HG03066 (cell line): ENCODE measurements at regions not wholly inside any gene's neighbourhood (a gene's known extent, or its start where the extent isn't known, plus 50 kb on each side); places are given as distances from the start of the nearest gene placed in this dataset.
"Not testable (repeated sequence)": the region's sequence is repeated elsewhere in the genome, so short reads cannot be mapped to it uniquely, and the experiment has no call there.

Experiments used
- ATAC-seq: cut with Tn5 transposase; IDR thresholded peaks from one replicate; pipeline ENCODE4 v1.9.1; 2021; ENCODE audit warnings: low read depth; ENCODE audit not compliant: unreplicated experiment

GRCh38 chr12:124654666-124655047, 87.2 kb upstream of the NCOR2 start:
- no peak for ATAC-seq

DNA sequence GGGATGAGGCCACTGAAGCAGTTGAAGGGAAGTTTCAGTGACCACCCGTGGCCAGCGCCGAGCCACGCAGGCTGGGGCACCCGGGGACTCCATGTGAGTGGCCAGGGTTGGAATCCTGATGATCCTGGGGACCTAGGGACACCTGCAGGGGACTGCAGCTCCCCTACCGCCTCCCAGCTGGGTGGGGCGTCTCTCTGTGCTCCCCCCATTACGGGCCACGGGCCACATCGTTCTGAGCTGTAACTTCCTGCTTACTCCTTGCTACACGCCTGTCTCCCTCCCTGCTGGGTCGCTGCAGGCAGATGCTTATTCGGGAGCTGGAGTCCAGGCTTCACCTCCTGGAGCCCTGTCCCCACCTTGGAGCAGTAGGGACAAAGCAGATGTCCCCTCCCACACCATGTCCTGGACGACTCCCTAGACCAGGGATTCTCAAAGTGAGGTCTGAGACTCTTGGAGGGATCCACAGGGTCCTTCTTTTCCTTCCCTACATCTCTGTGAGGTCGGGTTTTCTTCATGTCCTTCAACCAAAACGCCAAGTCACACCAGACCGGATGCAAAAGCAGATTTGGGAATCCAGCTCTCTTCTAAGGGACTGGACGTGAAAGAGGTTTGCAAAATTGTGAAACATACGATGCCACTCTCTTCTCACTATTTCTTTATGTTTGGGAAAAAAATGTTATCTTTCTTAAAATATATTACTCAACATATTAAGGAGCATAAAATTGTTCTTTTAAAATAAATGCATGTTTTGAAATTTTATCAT, 85.9 kb upstream of the NCOR2 start:
- ATAC-seq: no peak

DNA sequence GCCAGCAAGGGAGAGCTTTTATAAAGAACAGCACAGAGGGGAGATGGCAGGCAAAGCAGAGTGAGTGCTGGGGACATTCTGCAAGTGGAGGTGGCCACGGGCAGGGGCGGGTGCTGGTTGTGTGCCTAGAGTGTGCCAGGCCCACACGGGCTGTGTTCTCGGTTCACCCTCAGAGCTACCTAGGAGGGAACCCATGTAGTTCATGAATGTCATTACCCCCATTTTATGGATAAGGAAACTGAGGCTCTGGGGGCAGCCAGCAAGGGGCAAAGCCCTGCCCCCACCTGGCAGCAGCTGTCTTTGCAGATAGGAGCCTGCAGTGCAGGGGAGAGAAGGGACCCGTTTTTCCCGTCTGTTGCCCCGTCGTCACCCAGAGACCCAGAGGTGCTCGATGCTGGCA, 85.2 kb upstream of the NCOR2 start:
- ATAC-seq: no peak

DNA sequence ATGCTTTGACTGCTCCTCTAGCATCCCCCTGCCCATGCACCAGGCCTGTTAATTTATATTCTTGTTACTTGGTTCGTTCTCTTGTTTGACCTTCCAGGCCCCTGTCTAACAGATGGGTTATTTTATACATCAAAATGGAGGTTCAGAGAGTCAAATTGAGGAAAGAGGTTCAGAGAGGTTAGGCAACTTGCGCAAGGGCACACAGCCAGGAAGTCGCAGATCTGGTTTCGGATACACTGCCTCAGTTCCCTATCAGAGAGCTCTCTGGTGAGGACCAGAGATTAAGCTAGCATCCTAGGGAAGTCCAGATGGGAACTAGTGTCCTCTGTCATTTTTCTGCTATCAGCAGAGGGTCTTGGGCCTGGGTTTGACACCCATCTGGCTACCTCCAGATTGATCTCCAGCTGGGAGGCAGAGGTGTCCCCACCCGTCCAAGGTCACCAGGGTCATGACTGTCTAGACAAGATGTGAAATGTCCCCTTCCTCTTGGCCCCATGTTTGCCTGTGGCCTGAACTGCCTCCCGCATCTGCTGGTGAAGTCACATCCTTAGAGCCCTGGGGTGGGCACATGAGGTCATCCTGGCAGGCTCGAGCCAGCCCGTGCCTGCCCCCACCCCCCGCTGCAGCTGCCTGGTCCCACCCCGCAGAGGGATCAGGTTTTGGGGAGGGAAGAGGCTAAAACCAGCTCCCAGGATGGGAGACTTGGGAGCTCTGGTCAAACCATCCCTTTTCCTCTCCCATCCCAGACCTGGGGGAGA, 84.3 kb upstream of the NCOR2 start:
- no peak for ATAC-seq

DNA sequence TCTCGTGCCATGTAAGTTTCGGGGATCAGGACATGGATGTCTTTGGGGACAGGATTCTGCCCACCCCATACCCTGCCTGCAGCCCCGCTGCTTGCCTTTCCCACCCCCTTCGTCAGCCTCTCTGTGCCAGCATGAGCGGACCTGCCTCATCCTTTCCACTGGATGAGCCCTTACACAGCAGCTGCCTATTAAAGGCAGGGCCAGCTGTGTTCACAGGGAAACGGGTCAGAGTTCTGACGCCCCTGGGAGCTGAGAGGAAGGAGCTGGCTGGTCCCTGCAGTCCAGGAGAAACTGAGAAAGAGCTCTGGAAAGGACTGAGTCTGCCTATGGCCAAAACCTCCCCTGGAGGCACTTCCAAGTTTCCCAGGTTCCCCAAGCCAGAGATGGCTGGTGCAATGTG, 83.5 kb upstream of the NCOR2 start:
- no peak for ATAC-seq

DNA sequence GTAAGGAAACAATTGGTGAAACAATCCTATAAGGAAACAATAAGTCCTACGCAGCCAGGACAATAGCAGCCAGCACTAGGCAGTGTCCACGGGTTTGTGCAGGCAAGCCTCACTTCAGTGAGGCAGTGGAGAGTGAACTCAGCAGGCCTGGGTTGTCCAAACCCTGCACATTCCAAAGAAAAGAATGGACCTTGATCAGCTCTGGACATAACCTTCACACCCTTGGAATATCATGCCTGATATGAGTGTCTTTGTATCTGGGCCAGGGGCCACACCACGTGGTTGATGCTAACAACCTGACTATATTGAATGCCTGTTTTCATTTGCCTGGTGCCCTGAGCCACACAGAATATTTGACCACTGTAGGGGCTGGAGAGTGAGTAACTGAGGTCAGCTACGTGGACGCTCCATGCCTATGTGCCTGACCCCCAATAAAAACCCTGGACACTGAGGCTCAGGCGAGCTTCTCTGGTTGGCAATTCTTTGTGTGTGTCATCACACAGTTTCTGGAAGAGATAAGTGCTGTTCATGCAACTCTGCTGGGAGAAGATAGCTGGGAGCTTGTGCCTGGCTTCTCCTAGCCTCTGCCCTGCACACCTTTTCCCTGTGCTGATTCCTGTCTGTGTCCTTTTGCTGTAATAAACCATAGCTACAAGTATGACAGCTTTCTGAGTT, 81.4 kb upstream of the NCOR2 start:
- ATAC-seq: no peak

GRCh38 chr12:124647316-124647715, 79.9 kb upstream of the NCOR2 start:
- ATAC-seq: no peak

- ATAC-seq: no peak
Measured at GRCh38 chr12:124646385-124647230, 79.2 kb upstream of the NCOR2 start.

DNA sequence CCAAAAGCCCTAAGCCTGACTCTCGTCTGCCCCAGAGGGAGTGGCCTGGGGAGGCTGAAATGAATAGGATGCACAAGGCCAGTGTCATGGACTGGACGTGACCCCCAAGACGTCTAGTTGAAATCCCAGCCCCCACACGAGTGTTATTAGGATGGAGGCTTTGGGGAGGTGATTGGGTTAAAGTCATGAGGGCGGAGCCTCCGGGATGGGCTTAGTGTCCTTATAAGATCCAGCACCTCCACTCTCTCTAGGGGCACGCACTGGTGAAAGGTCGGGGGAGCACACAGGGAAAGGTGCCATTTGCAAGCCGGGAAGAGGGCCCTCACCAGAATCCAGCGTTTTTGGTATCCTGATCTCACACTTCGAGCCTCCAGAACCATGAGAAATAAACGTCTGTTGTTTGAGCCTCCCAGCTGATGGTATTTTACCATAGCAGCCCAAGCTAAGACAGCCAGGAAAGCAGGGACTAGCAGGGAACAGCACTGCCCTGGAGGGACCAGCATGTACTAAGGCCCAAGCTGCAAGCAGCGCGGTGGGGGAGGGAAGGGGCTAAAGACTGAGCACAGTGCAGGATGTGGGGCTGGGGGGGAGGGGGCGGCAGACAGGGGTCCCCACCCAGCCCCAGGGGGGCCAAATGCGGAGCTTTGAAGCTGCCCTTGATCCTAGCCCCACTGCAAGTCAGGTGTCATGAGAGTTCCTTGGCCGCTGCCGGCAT, 78.3 kb upstream of the NCOR2 start:
- no peak for ATAC-seq

- ATAC-seq: not testable (repeated sequence)
Measured at GRCh38 chr12:124643768-124644167, 76.4 kb upstream of the NCOR2 start.

DNA sequence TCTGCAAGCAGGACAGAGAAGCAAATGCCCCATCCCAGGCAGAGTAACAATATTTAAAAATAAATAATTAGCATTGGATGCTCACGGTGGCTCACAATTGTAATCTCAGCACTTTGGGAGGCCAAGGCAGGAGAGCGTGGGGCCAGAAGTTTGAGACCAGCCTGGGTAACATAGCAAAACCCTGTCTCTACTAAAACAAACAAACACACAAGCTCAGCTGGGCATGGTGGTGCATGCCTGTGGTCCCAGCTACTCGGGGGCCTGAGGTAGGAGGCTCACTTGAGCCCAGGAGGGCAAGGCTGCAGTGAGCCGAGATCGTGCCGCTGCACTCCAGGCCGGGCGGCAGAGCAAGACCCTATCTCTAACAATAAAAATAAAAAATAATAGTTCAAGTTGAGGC, 74.7 kb upstream of the NCOR2 start:
- no peak for ATAC-seq

GRCh38 chr12:124641591-124641990, 74.2 kb upstream of the NCOR2 start:
- ATAC-seq: no peak

DNA sequence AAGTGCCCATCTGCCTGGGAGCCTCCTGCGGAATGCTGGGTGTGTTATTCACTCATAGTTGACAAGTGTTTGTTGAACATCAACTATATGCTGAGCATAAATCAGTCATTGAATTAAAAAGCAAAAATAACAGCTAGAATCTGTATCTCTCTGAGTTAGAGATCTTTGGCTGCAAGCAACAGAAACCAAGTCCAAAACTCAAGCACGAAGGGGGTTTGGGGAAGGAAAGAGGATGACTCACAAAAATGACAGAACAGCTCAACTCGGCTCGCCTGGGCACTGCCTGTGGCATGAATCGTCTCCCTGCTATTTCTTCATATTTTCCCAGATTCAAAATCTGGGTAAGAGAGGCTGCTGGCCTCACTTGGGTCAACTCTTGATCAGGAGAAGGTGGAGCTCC, 72.6 kb upstream of the NCOR2 start:
- no peak for ATAC-seq

- ATAC-seq: no peak
Measured at GRCh38 chr12:124639122-124639806, 71.9 kb upstream of the NCOR2 start.

- no peak for ATAC-seq
Measured at GRCh38 chr12:124637581-124637981, 70.2 kb upstream of the NCOR2 start.

DNA sequence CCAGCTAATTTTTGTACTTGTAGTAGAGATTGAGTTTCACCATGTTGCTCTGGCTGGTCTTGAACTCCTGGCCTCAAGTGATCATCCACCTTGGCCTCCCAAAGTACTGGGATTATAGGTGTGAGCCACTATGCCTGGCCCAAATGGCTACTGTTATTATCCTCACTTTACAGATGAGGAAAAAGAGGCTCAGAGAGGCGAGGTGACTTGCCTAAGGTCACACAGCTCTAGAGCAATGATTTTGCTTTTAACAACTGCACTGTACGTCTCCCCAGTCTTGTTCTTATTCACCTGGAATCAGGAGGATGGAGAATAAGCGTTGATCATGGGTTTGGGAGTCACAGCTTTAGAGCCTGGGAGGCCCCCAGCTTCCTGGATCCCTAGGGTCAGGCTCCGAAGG, 69.8 kb upstream of the NCOR2 start:
- ATAC-seq: no peak

DNA sequence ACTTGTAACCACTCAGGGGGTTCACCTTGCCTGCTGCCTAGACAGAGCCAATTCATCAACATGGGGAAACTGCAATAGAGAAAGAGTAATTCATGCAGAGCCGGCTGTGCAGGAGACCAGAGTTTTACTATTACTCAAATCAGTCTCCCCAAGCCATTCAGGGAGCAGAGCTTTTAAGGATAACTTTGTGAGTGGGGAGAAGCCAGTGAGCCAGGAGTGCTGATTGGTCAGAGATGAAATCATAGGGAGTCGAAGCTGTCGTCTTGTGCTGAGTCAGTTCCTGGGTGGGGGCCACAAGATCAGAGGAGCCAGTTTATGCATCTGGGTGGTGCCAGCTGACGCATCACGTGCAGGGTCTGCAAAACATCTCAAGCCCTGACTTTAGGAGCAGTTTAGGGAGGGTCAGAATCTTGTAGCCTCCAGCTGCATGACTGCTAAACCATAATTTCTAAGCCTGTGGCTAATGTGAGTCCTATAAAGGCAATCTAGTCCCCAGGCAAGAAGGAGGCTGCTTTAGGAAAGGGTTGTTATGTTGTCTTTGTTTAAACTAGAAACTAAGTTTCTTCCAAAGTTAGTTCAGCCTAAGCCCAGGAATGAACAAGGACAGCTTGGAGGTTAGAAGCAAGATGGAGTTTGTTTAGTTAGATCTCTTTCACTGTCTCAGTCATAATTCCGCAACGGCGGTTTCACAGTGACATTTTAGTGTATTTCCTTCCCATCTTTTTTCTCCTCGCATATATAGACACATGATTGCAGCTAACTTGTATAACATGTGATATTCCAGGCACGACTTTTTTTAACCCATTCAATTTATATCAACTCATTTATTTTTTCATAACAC, 68.9 kb upstream of the NCOR2 start:
- ATAC-seq: no peak

GRCh38 chr12:124635316-124635715, 67.9 kb upstream of the NCOR2 start:
- ATAC-seq: no peak
